T47D (cell line): ENCODE measurements at regions not wholly inside any gene's neighbourhood (a gene's known extent, or its start where the extent isn't known, plus 50 kb on each side); places are given as distances from the start of the nearest gene placed in this dataset.
A peak's percentile ranks its signal among the peaks of the same experiment; 100 is the strongest.
"Not testable (repeated sequence)": the region's sequence is repeated elsewhere in the genome, so short reads cannot be mapped to it uniquely, and the experiment has no call there.

ENCODE experiments used
- DNase-seq, 2 experiments: peaks; one replicate each; pipeline versions ENCODE4 v3.0.0 to v3.0.0-alpha.2; 2011 to 2012; ENCODE audit warnings: low read depth in 1 of 2, low spot score in 1 of 2
- in situ Hi-C: cut with HindIII; loops from 2 replicates; pipeline ENCODE4 v1.10.0; 2016; ENCODE audit warnings: low sequenced_read_pairs, low pct_unique_long_range_greater_than_20kb

- in situ Hi-C loops, DNase-seq: not testable (repeated sequence)
These were observed 183.7 kb upstream of the AKAP13 start for GRCh38 chr15:85196697-85197096.

- in situ Hi-C loops, DNase-seq: not testable (repeated sequence)
These were observed 182.8 kb upstream of the AKAP13 start for GRCh38 chr15:85197582-85197981.

GRCh38 chr15:85198432-85198831 lies 182.0 kb upstream of the AKAP13 start:
- in situ Hi-C loops, DNase-seq: not testable (repeated sequence)

- in situ Hi-C loops, DNase-seq: not testable (repeated sequence)
These were observed 180.2 kb upstream of the AKAP13 start for GRCh38 chr15:85200215-85200614.

- in situ Hi-C loops: not testable (repeated sequence)
These were observed 179.1 kb upstream of the AKAP13 start for GRCh38 chr15:85201118-85201793.

GRCh38 chr15:85204481-85204880 lies 175.9 kb upstream of the AKAP13 start:
- in situ Hi-C loops: not testable (repeated sequence)

More at GRCh38 chr15:85201118-85201793, 179.1 kb upstream of the AKAP13 start:
- not testable (repeated sequence) for DNase-seq

GRCh38 chr15:85233791-85234325 lies 146.5 kb upstream of the AKAP13 start:
- in situ Hi-C loops, DNase-seq: not testable (repeated sequence)

More at GRCh38 chr15:85204481-85204880, 175.9 kb upstream of the AKAP13 start:
- not testable (repeated sequence) for DNase-seq

GRCh38 chr15:85234450-85235196 lies 145.8 kb upstream of the AKAP13 start:
- DNase-seq, in situ Hi-C loops: not testable (repeated sequence)

GRCh38 chr15:85244056-85244455 lies 136.3 kb upstream of the AKAP13 start:
- in situ Hi-C loops: not testable (repeated sequence)

GRCh38 chr15:85250938-85251542 lies 129.4 kb upstream of the AKAP13 start:
- in situ Hi-C loops: not testable (repeated sequence)
- peak in 1 of 2 experiments; percentile 74 for DNase-seq

More at GRCh38 chr15:85244056-85244455, 136.3 kb upstream of the AKAP13 start:
- not testable (repeated sequence) for DNase-seq

GRCh38 chr15:85253196-85253915 lies 127.0 kb upstream of the AKAP13 start:
- DNase-seq, in situ Hi-C loops: not testable (repeated sequence)

- in situ Hi-C loops, DNase-seq: not testable (repeated sequence)
These were observed 125.4 kb upstream of the AKAP13 start for GRCh38 chr15:85254961-85255360.

GRCh38 chr15:85255502-85255901 lies 124.9 kb upstream of the AKAP13 start:
- DNase-seq, in situ Hi-C loops: not testable (repeated sequence)

GRCh38 chr15:85256009-85256997 lies 124.1 kb upstream of the AKAP13 start:
- DNase-seq, in situ Hi-C loops: not testable (repeated sequence)

GRCh38 chr15:85258062-85258445 lies 122.3 kb upstream of the AKAP13 start:
- in situ Hi-C loops, DNase-seq: not testable (repeated sequence)

- DNase-seq, in situ Hi-C loops: not testable (repeated sequence)
These were observed 121.7 kb upstream of the AKAP13 start for GRCh38 chr15:85258559-85259209.
